ENCODE measurements at regions not wholly inside any gene's neighbourhood (a gene's known extent, or its start where the extent isn't known, plus 50 kb on each side); places are given as distances from the start of the nearest gene placed in this dataset.

DNA sequence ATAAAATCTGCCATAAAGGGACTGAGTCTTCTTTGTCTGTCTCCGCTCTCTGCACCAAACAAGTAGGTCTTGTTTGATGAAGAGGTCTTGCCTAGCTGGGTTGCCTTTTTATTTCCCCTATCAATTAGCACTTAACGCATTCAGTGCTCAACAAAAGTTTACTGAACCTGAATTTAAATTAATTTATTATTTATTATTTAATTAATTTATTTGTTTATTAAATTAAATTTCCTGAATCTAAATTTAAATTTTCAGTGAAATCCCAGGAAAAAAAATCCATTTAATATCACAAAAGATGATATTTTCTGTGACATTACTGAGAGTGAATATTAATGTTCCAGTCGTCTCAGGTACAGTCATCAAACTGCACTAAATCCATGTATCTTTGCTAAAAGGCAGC is 164.9 kb upstream of the AGTR1 start:
- no peak overlapping the region for H2AFZ ChIP-seq (ENCODE audit: low read depth, low read length)
- TF ChIP-seq EZH2 (IDR thresholded peaks at IDR 0.05; ENCODE audit: insufficient read depth, low read length) = no peak
- TF ChIP-seq, protein P1, sequence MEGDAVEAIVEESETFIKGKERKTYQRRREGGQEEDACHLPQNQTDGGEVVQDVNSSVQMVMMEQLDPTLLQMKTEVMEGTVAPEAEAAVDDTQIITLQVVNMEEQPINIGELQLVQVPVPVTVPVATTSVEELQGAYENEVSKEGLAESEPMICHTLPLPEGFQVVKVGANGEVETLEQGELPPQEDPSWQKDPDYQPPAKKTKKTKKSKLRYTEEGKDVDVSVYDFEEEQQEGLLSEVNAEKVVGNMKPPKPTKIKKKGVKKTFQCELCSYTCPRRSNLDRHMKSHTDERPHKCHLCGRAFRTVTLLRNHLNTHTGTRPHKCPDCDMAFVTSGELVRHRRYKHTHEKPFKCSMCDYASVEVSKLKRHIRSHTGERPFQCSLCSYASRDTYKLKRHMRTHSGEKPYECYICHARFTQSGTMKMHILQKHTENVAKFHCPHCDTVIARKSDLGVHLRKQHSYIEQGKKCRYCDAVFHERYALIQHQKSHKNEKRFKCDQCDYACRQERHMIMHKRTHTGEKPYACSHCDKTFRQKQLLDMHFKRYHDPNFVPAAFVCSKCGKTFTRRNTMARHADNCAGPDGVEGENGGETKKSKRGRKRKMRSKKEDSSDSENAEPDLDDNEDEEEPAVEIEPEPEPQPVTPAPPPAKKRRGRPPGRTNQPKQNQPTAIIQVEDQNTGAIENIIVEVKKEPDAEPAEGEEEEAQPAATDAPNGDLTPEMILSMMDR (IDR thresholded peaks at IDR 0.05; ENCODE audit: insufficient read depth, low read depth, low read length) = no peak
- H3K4me2 ChIP-seq (ENCODE audit: low read length) = no peak overlapping the region
- no peaks in the 10 kb centered on the region for H3K36me3 ChIP-seq (ENCODE audit: insufficient read depth, low read length)
- no peaks in the 10 kb centered on the region for H4K20me1 ChIP-seq (ENCODE audit: insufficient read depth, low read length)
- Mint-ChIP-seq H3K36me3 (ENCODE audit: low read depth, unreplicated experiment) (no peaks in the 10 kb centered on the region), H3K27ac (ENCODE audit: unreplicated experiment) (no peak overlapping the region), H3K4me3 (ENCODE audit: unreplicated experiment) (no peak overlapping the region), H3K27me3 (ENCODE audit: low read depth, unreplicated experiment) (no peaks in the 10 kb centered on the region), H3K9me3 (ENCODE audit: unreplicated experiment) (no peaks in the 10 kb centered on the region), H3K4me1 (ENCODE audit: low read depth, unreplicated experiment) (no peaks in the 10 kb centered on the region)
- no peak overlapping the region for H3K4me3 ChIP-seq (ENCODE audit: insufficient read depth, low read depth, low read length)
- no peak overlapping the region for H3K27ac ChIP-seq (ENCODE audit: low read depth, low read length)
- no peaks in the 10 kb centered on the region for H3K9me3 ChIP-seq (ENCODE audit: insufficient read depth, low read depth, low read length)
- FAIRE-seq = no peak
- DNase-seq (ENCODE audit: low read depth) = no peak
- no peaks in the 10 kb centered on the region for H3K4me1 ChIP-seq (ENCODE audit: insufficient read depth, low read length)
- no peaks in the 10 kb centered on the region for H3K27me3 ChIP-seq (ENCODE audit: insufficient read depth, low read length)
- no peaks in the 10 kb centered on the region for H3K79me2 ChIP-seq (ENCODE audit: insufficient read depth, low read length)
- no peak overlapping the region for H3K9ac ChIP-seq (ENCODE audit: low read length)

DNA sequence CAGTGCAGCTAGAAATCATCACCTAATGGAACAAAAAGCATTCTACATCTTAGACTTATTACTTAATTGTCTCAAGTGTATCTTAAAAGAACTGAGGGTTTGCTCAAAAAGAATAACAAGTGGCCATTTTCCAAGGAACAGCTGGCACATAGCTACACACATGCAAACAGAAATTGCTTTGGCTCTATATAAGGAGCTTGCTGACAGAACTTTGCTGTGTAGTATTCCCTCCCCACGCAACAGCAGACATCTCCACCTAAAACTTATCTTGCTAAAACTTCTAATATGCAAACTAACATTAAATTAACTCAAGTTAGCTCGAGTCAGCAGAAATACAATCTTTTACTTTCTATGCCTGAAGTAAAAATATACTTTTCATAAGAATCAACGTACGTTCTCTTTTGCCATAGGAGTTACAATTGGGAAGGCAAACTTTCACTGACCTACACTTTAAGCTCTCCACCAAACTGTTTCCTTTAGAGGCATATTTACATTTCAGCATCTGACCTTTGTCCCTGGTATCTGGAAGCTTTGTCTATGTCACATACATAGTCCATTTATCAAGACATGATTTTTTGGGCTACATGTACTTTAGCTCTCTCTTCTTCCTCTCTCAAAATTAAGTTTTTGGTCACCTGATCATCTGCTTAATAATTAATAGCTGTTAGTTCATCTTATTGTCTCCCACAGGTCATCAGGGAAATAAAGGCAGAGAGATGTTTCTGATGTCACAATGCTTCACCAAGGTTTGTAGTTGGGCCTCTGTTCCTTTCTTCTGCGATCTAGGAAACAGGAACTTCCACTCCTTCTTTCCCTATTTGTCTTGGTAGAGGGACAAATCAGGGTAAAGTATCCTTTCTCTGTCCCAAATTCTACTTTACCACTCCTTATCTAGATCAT is 163.4 kb upstream of the AGTR1 start:
- Histone ChIP-seq H3K9me3 (ENCODE audit: insufficient read depth, low read depth, low read length) (no peaks in the 10 kb centered on the region), H4K20me1 (ENCODE audit: insufficient read depth, low read length) (no peaks in the 10 kb centered on the region), H3K27me3 (ENCODE audit: insufficient read depth, low read length) (no peaks in the 10 kb centered on the region), H3K4me3 (ENCODE audit: insufficient read depth, low read depth, low read length) (no peak overlapping the region), H3K9ac (ENCODE audit: low read length) (no peak overlapping the region), H3K36me3 (ENCODE audit: insufficient read depth, low read length) (no peaks in the 10 kb centered on the region), H3K4me1 (ENCODE audit: insufficient read depth, low read length) (no peaks in the 10 kb centered on the region), H3K27ac (ENCODE audit: low read depth, low read length) (no peak overlapping the region), H3K79me2 (ENCODE audit: insufficient read depth, low read length) (no peaks in the 10 kb centered on the region), H3K4me2 (ENCODE audit: low read length) (no peak overlapping the region), H2AFZ (ENCODE audit: low read depth, low read length) (no peak overlapping the region)
- no peaks in the 10 kb centered on the region for H3K4me1 Mint-ChIP-seq (ENCODE audit: low read depth, unreplicated experiment)
- no peaks in the 10 kb centered on the region for H3K9me3 Mint-ChIP-seq (ENCODE audit: unreplicated experiment)
- no peak for FAIRE-seq
- H3K4me3 Mint-ChIP-seq (ENCODE audit: unreplicated experiment) = no peak overlapping the region
- DNase-seq (ENCODE audit: low read depth) = no peak
- TF ChIP-seq EZH2 (IDR thresholded peaks at IDR 0.05; ENCODE audit: insufficient read depth, low read length) = no peak
- TF ChIP-seq, protein P1 (IDR thresholded peaks at IDR 0.05; ENCODE audit: insufficient read depth, low read depth, low read length) = no peak
- no peak overlapping the region for H3K27ac Mint-ChIP-seq (ENCODE audit: unreplicated experiment)
- no peaks in the 10 kb centered on the region for H3K27me3 Mint-ChIP-seq (ENCODE audit: low read depth, unreplicated experiment)
- no peaks in the 10 kb centered on the region for H3K36me3 Mint-ChIP-seq (ENCODE audit: low read depth, unreplicated experiment)

GRCh38 chr3:148535001-148535400 is 162.7 kb upstream of the AGTR1 start:
- no peak overlapping the region for H3K4me3 ChIP-seq (ENCODE audit: insufficient read depth, low read depth, low read length)
- H3K27me3 ChIP-seq (ENCODE audit: insufficient read depth, low read length) = no peaks in the 10 kb centered on the region
- no peak for TF ChIP-seq EZH2 (IDR thresholded peaks at IDR 0.05; ENCODE audit: insufficient read depth, low read length)
- TF ChIP-seq, protein P1 (IDR thresholded peaks at IDR 0.05; ENCODE audit: insufficient read depth, low read depth, low read length) = no peak
- H3K9me3 ChIP-seq (ENCODE audit: insufficient read depth, low read depth, low read length) = no peaks in the 10 kb centered on the region
- no peak overlapping the region for H3K27ac ChIP-seq (ENCODE audit: low read depth, low read length)
- DNase-seq (ENCODE audit: low read depth) = no peak
- Mint-ChIP-seq H3K27me3 (ENCODE audit: low read depth, unreplicated experiment) (no peaks in the 10 kb centered on the region), H3K4me3 (ENCODE audit: unreplicated experiment) (no peak overlapping the region), H3K9me3 (ENCODE audit: unreplicated experiment) (no peaks in the 10 kb centered on the region), H3K4me1 (ENCODE audit: low read depth, unreplicated experiment) (no peaks in the 10 kb centered on the region), H3K27ac (ENCODE audit: unreplicated experiment) (no peak overlapping the region), H3K36me3 (ENCODE audit: low read depth, unreplicated experiment) (no peaks in the 10 kb centered on the region)
- no peaks in the 10 kb centered on the region for H4K20me1 ChIP-seq (ENCODE audit: insufficient read depth, low read length)
- no peak for FAIRE-seq
- H3K9ac ChIP-seq (ENCODE audit: low read length) = no peak overlapping the region
- H3K79me2 ChIP-seq (ENCODE audit: insufficient read depth, low read length) = no peaks in the 10 kb centered on the region
- H2AFZ ChIP-seq (ENCODE audit: low read depth, low read length) = no peak overlapping the region
- H3K4me1 ChIP-seq (ENCODE audit: insufficient read depth, low read length) = no peaks in the 10 kb centered on the region
- H3K4me2 ChIP-seq (ENCODE audit: low read length) = no peak overlapping the region
- no peaks in the 10 kb centered on the region for H3K36me3 ChIP-seq (ENCODE audit: insufficient read depth, low read length)
